H9 (cell line): ENCODE measurements at regions not wholly inside any gene's neighbourhood (a gene's known extent, or its start where the extent isn't known, plus 50 kb on each side); places are given as distances from the start of the nearest gene placed in this dataset.

Source experiments
- DNase-seq: peaks from one replicate; pipeline ENCODE4 v3.0.0-alpha.2; 2017
- H2AFZ ChIP-seq: one replicate; pipeline ENCODE4 v1.6.1; 2013; ENCODE audit warnings: mild to moderate bottlenecking, low read length, control low read depth, moderate library complexity
- H2AK5ac ChIP-seq: 2 replicates; pipeline ENCODE4 v1.6.1; 2013; ENCODE audit warnings: low read length, control low read depth, mixed read lengths; ENCODE audit not compliant: insufficient read length
- H2BK120ac ChIP-seq: one replicate; pipeline ENCODE4 v1.6.1; 2013; ENCODE audit warnings: low read depth, mild to moderate bottlenecking, low read length, control low read depth, inconsistent platforms; ENCODE audit not compliant: poor library complexity, severe bottlenecking
- H2BK12ac ChIP-seq: 2 replicates; pipeline ENCODE4 v1.6.1; 2013; ENCODE audit warnings: low read length, control low read depth, mixed read lengths, low read depth; ENCODE audit not compliant: insufficient read length
- H2BK15ac ChIP-seq: 2 replicates; pipeline ENCODE4 v1.6.1; 2013; ENCODE audit warnings: low read depth, low read length, control low read depth
- H2BK20ac ChIP-seq: one replicate; pipeline ENCODE4 v1.6.1; 2013; ENCODE audit warnings: low read depth, mild to moderate bottlenecking, low read length, control low read depth, inconsistent platforms; ENCODE audit not compliant: poor library complexity, severe bottlenecking
- H2BK5ac ChIP-seq: 2 replicates; pipeline ENCODE4 v1.6.1; 2013; ENCODE audit warnings: low read length, control low read depth, mixed read lengths; ENCODE audit not compliant: insufficient read length
- H3K14ac ChIP-seq: 2 replicates; pipeline ENCODE4 v1.6.1; 2013; ENCODE audit warnings: low read length, control low read depth; ENCODE audit not compliant: insufficient read depth
- H3K18ac ChIP-seq: 2 replicates; pipeline ENCODE4 v1.6.1; 2013; ENCODE audit warnings: low read depth, mild to moderate bottlenecking, mixed read lengths, low read length, control low read depth; ENCODE audit not compliant: insufficient read length
- H3K23ac ChIP-seq: 2 replicates; pipeline ENCODE4 v1.6.1; 2013; ENCODE audit warnings: low read length, control low read depth, mixed read lengths, low read depth; ENCODE audit not compliant: insufficient read length
- H3K23me2 ChIP-seq: 2 replicates; pipeline ENCODE4 v1.6.1; 2013; ENCODE audit warnings: low read depth, mild to moderate bottlenecking, mixed read lengths, low read length, control low read depth; ENCODE audit not compliant: insufficient read length, poor library complexity, severe bottlenecking
- H3K27ac ChIP-seq: 2 replicates; pipeline ENCODE4 v1.5.1; 2013; ENCODE audit warnings: low read length, control low read depth, mixed read lengths, low read depth; ENCODE audit not compliant: insufficient read length
- H3K27me3 ChIP-seq: 2 replicates; pipeline ENCODE4 v1.6.1; 2013; ENCODE audit warnings: low read length, control low read depth, inconsistent platforms; ENCODE audit not compliant: insufficient read depth
- H3K4ac ChIP-seq: 2 replicates; pipeline ENCODE4 v1.6.1; 2013; ENCODE audit warnings: low read depth, mild to moderate bottlenecking, control low read depth, inconsistent platforms, low read length, moderate library complexity
- H3K4me1 ChIP-seq: 2 replicates; pipeline ENCODE4 v1.6.1; 2013; ENCODE audit warnings: low read length, control low read depth, inconsistent platforms; ENCODE audit not compliant: insufficient read depth
- H3K4me2 ChIP-seq: 2 replicates; pipeline ENCODE4 v1.6.1; 2013; ENCODE audit warnings: low read length, control low read depth, mixed read lengths; ENCODE audit not compliant: insufficient read length, insufficient read depth
- H3K56ac ChIP-seq: 2 replicates; pipeline ENCODE4 v1.6.1; 2013; ENCODE audit warnings: low read depth, mild to moderate bottlenecking, mixed read lengths, low read length, control low read depth; ENCODE audit not compliant: insufficient read length
- H3K79me1 ChIP-seq: 2 replicates; pipeline ENCODE4 v1.6.1; 2013; ENCODE audit warnings: low read depth, mild to moderate bottlenecking, moderate library complexity, low read length, control low read depth, inconsistent platforms; ENCODE audit not compliant: insufficient read depth, poor library complexity, severe bottlenecking
- H3K79me2 ChIP-seq: 2 replicates; pipeline ENCODE4 v1.6.1; 2013; ENCODE audit warnings: low read length, control low read depth, inconsistent platforms; ENCODE audit not compliant: insufficient read depth
- H3K9ac ChIP-seq: 2 replicates; pipeline ENCODE4 v1.6.1; 2013; ENCODE audit warnings: low read length, control low read depth, mixed read lengths; ENCODE audit not compliant: insufficient read length; ENCODE audit errors: extremely low read depth
- H3K9me3 ChIP-seq: one replicate; pipeline ENCODE4 v1.6.1; 2013; ENCODE audit warnings: low read depth, low read length, inconsistent platforms; ENCODE audit not compliant: control insufficient read depth
- H3T11ph ChIP-seq: one replicate; pipeline ENCODE4 v1.6.1; 2013; ENCODE audit warnings: mild to moderate bottlenecking, low read length, control low read depth, inconsistent platforms
- H4K20me1 ChIP-seq: one replicate; pipeline ENCODE4 v1.6.1; 2013; ENCODE audit not compliant: control insufficient read depth, insufficient read length, insufficient read depth
- H4K5ac ChIP-seq: 2 replicates; pipeline ENCODE4 v1.6.1; 2013; ENCODE audit warnings: low read depth, mild to moderate bottlenecking, mixed read lengths, low read length, control low read depth; ENCODE audit not compliant: insufficient read length
- H4K8ac ChIP-seq: replicated peaks from 2 replicates; pipeline ENCODE4 v1.6.1; 2013; ENCODE audit warnings: low read length, control low read depth, mixed read lengths, low read depth; ENCODE audit not compliant: insufficient read length
- H4K91ac ChIP-seq: 2 replicates; pipeline ENCODE4 v1.6.1; 2013; ENCODE audit warnings: low read depth, mild to moderate bottlenecking, moderate library complexity, mixed read lengths, low read length, control low read depth; ENCODE audit not compliant: insufficient read length
- H3K27ac Mint-ChIP-seq, 3 experiments: 2 replicates in 2 of 3; 3 replicates in 1 of 3; pipeline ENCODE4 v1.8.0; 2020 to 2021; ENCODE audit warnings: mixed read lengths in 3 of 3, mild to moderate bottlenecking in 1 of 3, moderate library complexity in 1 of 3
- H3K27me3 Mint-ChIP-seq: 2 replicates; pipeline ENCODE4 v1.8.0; 2021; ENCODE audit warnings: low read depth, mild to moderate bottlenecking, moderate library complexity, mixed read lengths
- H3K36me3 Mint-ChIP-seq, 3 experiments: 2 replicates in 2 of 3; 3 replicates in 1 of 3; pipeline ENCODE4 v1.8.0; 2020 to 2021; ENCODE audit warnings: low read depth in 3 of 3, mixed read lengths in 3 of 3; ENCODE audit not compliant: insufficient read depth in 1 of 3
- H3K4me1 Mint-ChIP-seq, 2 experiments: 2 replicates each; pipeline ENCODE4 v1.8.0; 2020; ENCODE audit warnings: mixed read lengths in 2 of 2
- H3K4me3 Mint-ChIP-seq, 2 experiments: 2 replicates in 1 of 2; 3 replicates in 1 of 2; pipeline ENCODE4 v1.8.0; 2020 to 2021; ENCODE audit warnings: mild to moderate bottlenecking in 2 of 2, mixed read lengths in 2 of 2, moderate library complexity in 1 of 2
- H3K9me3 Mint-ChIP-seq, 2 experiments: 2 replicates in 1 of 2; 3 replicates in 1 of 2; pipeline ENCODE4 v1.8.0; 2020; ENCODE audit warnings: mild to moderate bottlenecking in 2 of 2, mixed read lengths in 2 of 2, moderate library complexity in 1 of 2
- CTCF ChIP-seq: fragments of 200-600 bp; sonication (generic); conservative IDR thresholded peaks from 3 replicates; pipeline ENCODE4 v1.8.0; 2021; ENCODE audit warnings: antibody characterized with exemption, mild to moderate bottlenecking
- WGBS: extraction: QIAGEN DNeasy Blood & Tissue Kit; methylation state at CpG from one replicate; pipeline ENCODE4 v1.1.7; 2013; ENCODE audit warnings: missing lambda C conversion rate, low lambda C conversion rate, mixed read lengths; ENCODE audit not compliant: insufficient read length; ENCODE audit errors: extremely low coverage; 5-methylcytosine and 5-hydroxymethylcytosine counted together

- Histone ChIP-seq H3K4ac (no peak overlapping the region), H3K27ac (no peak overlapping the region), H3K18ac (no peak overlapping the region), H2AFZ (no peak overlapping the region), H3K4me2 (no peak overlapping the region), H2AK5ac (no peak overlapping the region), H3K14ac (no peak overlapping the region), H2BK15ac (no peak overlapping the region), H2BK12ac (no peak overlapping the region), H3K27me3 (no peaks in the 10 kb centered on the region), H3K79me1 (no peaks in the 10 kb centered on the region), H3K23me2 (no peaks in the 10 kb centered on the region), H3K56ac (no peak overlapping the region), H4K91ac (no peak overlapping the region), H2BK20ac (no peak overlapping the region), H3K9me3 (no peaks in the 10 kb centered on the region), H4K8ac (no peak overlapping the region), H3K23ac (no peak overlapping the region), H3K4me1 (no peaks in the 10 kb centered on the region; the same call in 1 of the 2 replicates), H4K5ac (no peak overlapping the region), H4K20me1 (no peaks in the 10 kb centered on the region), H2BK5ac (no peak overlapping the region), H2BK120ac (no peak overlapping the region), H3K9ac (no peak overlapping the region), H3T11ph (no peak overlapping the region), H3K79me2 (no peaks in the 10 kb centered on the region)
- no peaks in the 10 kb centered on the region for H3K27me3 Mint-ChIP-seq
- no peak for TF ChIP-seq CTCF
- H3K9me3 Mint-ChIP-seq: peaks cover 0 to 3% of the 10 kb centered on the region in 2 experiments; a peak in 2 of 5 replicates
- no peak for DNase-seq
- H3K4me1 Mint-ChIP-seq: peaks cover 13% of the 10 kb centered on the region in 2 experiments
- H3K4me3 Mint-ChIP-seq: no peak overlapping the region
- no CpG with 5 or more reads among the region's 1 CpG for WGBS
- H3K36me3 Mint-ChIP-seq: peaks cover 0 to 4% (median 0%) of the 10 kb centered on the region in 3 experiments; a peak in 1 of 7 replicates
- H3K27ac Mint-ChIP-seq: peak overlapping the region in 1 of 3 experiments; percentile 45; a peak in 2 of 7 replicates
Measured at GRCh38 chr4:158094413-158095134, 78.3 kb downstream of the GASK1B start.
